CD4-positive, alpha-beta T cell treated with Interleukin-21 for 1 hour (primary cell): ENCODE measurements at regions not wholly inside any gene's neighbourhood (a gene's known extent, or its start where the extent isn't known, plus 50 kb on each side); places are given as distances from the start of the nearest gene placed in this dataset.

Experiments
- DNase-seq: peaks from one replicate; pipeline ENCODE4 v3.0.0-alpha.2; 2020

DNA sequence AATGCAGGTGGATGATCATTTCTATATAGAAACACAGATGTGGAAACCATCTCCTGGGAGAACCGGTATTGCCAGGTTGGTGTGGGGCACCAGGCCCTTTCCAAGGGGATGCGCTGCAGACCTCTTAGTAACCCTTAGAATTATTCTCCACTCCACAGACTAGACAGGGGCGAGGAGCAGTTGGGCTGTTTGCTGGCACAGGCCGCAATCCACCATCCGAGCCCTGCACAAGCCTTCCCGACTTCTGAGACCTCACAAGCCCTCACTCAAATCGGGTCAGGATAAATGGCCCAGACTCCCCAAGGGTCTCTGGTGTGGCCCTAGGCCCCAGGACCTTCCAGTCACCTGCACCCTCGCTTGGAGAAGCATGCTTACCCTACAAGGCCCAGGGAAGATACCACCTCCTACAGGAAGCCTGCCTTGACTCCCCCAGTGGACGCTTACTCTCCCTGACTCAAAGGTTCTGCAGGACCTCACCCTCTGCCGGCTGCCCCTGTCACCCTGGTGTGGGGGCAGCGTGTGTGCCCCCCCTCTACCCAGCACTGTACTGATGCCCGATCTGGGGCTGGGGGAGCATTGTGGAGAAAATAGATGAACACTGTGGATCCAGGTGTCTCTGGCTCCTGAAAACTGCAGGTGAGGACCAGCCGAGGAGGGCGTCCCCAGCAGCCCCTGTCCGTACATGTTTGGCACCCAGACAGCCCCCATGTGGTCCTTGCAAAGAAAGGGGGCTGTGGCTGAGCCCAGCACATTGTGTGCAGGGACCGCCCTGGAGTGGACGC is 49.8 kb upstream of the ACSF3 start:
- no peak for DNase-seq
